ENCODE measurements at regions not wholly inside any gene's neighbourhood (a gene's known extent, or its start where the extent isn't known, plus 50 kb on each side); places are given as distances from the start of the nearest gene placed in this dataset.

- TF ChIP-seq POLR2A (IDR thresholded peaks at IDR 0.05; ENCODE audit: low read depth, low read length) (no peak), SMAD1 (IDR thresholded peaks at IDR 0.05; ENCODE audit: low read depth, partially characterized antibody) (no peak), FOXK2 (IDR thresholded peaks at IDR 0.05) (no peak), BCLAF1 (IDR thresholded peaks at IDR 0.05) (no peak), GABPA (IDR thresholded peaks at IDR 0.05; ENCODE audit: low read depth) (no peak), EZH2 (IDR thresholded peaks at IDR 0.05; ENCODE audit: borderline replicate concordance, control insufficient read depth, low read depth, low read length) (no peak), POLR2AphosphoS5 (IDR thresholded peaks at IDR 0.05; ENCODE audit: low read length) (no peak), EP300 (IDR thresholded peaks at IDR 0.05; ENCODE audit: borderline replicate concordance in 1 of 2, control insufficient read depth in 1 of 2, low read depth in 2 of 2, low read length in 2 of 2) (no peak), TAF1 (IDR thresholded peaks at IDR 0.05; ENCODE audit: borderline replicate concordance, low read depth, low read length) (no peak), CREB1 (IDR thresholded peaks at IDR 0.05; ENCODE audit: low read depth) (no peak)
- TF ChIP-seq, protein P1, sequence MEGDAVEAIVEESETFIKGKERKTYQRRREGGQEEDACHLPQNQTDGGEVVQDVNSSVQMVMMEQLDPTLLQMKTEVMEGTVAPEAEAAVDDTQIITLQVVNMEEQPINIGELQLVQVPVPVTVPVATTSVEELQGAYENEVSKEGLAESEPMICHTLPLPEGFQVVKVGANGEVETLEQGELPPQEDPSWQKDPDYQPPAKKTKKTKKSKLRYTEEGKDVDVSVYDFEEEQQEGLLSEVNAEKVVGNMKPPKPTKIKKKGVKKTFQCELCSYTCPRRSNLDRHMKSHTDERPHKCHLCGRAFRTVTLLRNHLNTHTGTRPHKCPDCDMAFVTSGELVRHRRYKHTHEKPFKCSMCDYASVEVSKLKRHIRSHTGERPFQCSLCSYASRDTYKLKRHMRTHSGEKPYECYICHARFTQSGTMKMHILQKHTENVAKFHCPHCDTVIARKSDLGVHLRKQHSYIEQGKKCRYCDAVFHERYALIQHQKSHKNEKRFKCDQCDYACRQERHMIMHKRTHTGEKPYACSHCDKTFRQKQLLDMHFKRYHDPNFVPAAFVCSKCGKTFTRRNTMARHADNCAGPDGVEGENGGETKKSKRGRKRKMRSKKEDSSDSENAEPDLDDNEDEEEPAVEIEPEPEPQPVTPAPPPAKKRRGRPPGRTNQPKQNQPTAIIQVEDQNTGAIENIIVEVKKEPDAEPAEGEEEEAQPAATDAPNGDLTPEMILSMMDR (IDR thresholded peaks at IDR 0.05 in 2 of 3, conservative IDR thresholded peaks at IDR 0.05 in 1 of 3; ENCODE audit: control insufficient read depth in 2 of 3, extremely low read depth in 1 of 3, insufficient read depth in 1 of 3, low read depth in 3 of 3, low read length in 3 of 3): no peak
Observed at GRCh38 chr2:36262581-36262980, 93.0 kb upstream of the CRIM1 start.

All from GM12878 (cell line).